ENCODE measurements at regions not wholly inside any gene's neighbourhood (a gene's known extent, or its start where the extent isn't known, plus 50 kb on each side); places are given as distances from the start of the nearest gene placed in this dataset.
A peak's percentile ranks its signal among the peaks of the same experiment; 100 is the strongest.

DNA sequence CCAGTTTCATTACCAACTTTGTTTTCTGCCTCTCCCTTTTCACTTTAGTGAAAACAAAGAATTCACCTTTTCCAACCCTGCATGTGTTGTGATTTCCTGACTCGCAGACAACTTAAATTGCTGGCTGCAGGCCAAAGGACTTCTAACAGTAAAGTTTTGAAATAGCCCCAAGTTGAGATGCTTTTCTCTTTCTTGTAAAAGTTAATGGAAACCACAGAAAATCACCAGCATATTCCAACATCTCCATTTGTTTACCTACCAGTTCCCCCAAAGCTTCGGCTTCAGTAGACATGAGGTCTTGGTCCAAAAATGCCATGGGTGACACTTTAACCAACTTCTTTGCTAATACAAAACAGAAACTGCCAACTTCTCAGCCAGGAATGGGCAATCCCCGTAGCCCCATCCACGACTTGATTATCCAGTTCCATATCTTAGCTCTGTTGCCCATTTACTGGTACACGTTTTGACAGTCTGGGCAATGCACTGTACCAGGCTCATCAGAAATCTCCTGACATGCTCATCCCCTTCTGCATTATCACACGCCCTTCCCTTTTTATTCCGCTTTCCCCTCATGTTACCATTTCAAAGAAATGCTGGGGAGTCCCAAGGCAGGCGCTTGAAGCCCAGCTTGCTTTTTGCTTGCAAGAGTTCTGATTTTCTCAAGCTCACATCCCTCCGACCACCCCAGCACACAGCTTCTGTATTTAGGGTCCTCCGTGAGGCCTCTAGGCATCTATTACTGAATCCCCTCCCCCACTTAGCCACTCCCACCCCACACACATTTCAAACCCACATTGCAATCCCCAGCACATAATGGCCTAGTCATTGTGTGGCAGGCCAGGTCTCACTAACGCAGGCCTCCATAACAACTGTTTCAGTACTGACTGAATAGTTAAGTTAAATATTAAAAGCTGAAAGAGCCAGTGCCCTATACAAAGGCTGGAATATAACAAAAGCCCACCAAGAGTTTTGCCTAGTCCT, 137.9 kb upstream of the S100G start:
- DNase-seq: no peak

DNA sequence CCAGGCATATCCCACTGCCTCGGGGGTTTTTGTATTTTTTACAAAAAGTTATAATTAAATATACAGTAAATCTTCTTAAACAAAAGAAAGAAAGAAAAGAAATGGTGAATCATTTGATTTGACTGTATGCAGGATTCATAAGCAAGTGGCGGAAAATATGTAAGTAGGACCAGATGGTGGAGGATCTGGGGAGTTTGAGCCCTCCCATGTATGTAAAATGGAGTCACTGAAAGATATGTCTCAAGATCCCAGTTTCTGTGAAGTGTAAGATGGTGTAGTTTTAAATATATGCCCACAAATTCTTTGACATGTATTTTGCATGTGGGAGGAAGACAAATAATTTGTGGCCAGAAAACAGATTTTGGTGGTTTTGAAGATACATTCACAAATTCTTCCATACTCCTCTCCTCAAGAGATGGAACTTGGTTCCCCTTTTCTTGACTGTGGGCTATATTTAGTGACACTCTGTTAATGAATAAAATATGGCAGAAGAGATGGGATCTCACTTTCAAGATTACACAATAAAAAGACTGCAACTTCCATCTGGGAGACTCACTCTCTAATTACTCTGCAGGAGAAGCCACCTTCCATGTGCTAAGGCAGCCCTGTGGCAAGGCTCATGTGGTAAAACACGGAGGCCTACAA, 133.6 kb upstream of the S100G start:
- DNase-seq: no peak

DNA sequence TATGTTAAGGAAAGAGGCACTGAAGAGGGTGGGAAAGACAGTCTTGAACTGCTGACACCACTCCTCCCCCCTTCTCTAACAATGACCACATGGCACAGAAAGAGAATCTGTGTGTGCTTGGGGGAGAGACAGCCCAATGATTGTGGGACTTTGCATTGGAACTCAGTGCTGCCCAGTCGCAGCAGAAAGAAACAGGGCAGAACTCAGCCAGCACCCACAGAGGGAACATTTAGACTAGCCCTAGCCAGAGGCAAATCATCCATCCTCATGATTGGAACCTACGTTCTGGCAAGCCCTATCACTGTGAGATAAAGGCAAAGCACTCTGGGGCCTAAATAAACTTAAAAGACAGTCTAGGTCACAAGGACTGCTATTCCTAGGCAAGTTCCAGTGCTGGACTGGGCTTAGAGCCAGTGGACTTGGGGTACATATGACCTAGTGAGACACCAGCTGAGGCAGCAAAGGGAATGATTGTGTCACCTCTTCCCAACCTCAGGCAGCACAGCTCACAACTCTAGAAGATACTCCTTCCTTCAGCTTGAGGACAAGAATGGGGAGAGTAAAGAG, 132.8 kb upstream of the S100G start:
- DNase-seq: no peak

DNA sequence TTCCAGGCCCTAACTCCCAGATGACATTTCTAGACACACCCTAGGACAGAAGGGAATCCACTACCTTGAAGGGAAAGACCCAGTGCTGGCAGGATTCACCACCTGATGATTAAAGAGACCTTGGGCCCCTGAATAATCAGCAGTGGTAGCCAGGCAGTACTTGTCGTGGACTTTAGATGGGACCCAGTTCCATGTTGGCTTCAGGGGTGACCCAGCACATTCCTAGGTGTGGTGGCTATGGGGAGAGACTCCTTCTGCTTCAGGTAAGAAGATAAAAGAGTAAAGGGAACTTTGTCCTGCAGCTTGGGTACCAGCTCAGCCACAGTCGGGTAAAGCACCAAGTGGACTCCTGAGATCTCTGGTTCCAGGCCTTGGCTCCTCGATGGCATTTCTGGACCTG, 131.8 kb upstream of the S100G start:
- DNase-seq: no peak

DNA sequence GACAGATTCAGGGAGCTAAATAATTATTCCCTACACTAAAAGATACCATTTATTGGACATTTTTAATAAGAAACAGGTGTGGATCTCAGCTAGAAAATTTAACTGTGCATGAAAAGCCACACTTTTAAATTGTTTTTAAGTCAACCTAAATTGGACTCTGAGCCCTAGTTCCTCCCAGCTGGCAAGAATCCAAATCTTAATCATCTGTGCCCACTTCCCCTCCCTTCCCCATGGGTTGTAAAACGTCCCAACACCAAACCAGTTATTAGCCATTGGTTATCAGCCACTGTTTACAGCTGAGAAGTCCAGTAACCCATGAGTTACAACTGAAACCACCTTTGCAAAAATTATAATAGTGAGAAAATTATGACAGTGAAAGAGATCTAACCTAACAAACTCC, 125.6 kb upstream of the S100G start:
- DNase-seq: no peak

DNA sequence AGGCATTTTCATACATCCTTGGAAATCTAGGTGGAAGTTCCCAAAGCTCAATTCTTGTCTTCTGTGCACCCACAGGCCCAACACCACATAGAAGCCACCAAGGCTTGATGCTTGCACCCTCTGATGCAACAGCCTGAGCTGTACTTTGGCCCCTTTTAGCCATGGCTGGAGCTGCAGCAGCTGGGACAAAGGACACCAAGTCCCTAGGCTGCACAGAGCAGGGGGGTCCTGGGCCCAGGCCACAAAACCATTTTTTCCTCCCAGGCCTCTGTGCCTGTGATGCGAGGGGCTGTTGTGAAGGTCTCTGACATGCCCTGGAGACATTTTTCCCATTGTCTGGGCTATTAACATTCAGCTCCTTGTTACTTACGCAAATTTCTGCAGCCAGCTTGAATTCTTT, 124.0 kb upstream of the S100G start:
- no peak for DNase-seq

DNA sequence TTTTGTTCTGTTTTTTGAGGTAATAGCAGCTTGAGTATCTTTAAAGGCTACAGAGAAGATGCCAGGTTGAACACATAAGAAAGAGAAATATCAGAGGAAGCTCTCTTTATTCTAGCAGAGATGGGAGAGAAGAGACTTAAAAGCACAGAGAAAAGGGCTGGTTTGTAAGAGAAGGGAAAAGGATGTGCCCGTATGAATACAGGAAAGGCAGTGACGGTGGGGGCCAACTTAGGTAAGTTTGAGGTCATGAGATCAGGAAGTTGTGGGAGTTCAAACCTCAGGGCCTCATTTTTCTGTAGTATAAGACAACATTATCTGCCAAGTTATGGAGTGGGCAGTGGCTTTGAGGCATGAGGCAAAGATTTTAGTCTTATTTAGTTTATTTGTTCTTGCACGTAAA, 121.3 kb upstream of the S100G start:
- peak; percentile 16 for DNase-seq

Data from activated CD4-positive, alpha-beta T cell treated with anti-CD3 and anti-CD28 coated beads, Interleukin-2, Interleukin-6, amounts not matched to agents 100 ng/mL and 50 ng/mL, durations not matched to agents 16 hours and 8 hours (primary cell).